ENCODE measurements at regions not wholly inside any gene's neighbourhood (a gene's known extent, or its start where the extent isn't known, plus 50 kb on each side); places are given as distances from the start of the nearest gene placed in this dataset.

DNA sequence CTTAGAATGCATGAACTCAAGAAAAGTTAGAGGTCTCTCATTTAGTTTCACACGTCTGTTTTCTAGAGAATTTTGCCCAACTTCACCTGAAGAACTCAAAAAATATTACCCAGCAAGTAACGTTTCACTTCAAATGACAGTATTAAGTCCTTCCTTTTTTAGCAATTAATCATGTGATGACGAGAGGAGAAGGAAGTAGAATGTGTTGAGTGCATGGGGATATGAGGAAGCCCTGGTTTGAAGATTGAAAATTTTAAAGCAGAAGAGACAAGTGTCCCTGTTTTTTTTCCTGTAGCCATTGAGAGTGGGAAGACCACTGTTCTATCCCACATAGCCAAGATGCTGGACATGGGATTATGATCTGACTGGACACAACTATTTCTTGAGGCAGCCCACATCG, 406.3 kb upstream of the CPEB2 start:
- DNase-seq = no peak

DNA sequence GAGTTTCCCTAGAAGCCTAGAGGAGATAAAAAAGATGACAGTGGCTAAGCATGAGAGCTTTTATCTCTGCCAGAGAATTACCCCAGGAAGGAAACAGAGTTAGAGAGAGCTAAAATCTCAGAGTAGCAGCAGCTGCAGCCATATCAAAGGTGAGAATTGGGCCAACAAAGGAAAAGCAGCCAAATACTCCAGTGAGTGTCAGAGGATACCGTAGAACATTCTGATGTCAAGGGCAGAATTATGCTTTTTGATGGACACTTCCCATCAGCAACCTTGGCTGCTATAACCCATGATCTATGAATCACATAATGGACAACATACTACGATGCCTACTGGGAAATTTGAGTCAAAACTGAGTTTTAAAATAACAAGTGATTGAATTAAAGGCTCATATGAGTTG, 405.8 kb upstream of the CPEB2 start:
- no peak for DNase-seq

DNA sequence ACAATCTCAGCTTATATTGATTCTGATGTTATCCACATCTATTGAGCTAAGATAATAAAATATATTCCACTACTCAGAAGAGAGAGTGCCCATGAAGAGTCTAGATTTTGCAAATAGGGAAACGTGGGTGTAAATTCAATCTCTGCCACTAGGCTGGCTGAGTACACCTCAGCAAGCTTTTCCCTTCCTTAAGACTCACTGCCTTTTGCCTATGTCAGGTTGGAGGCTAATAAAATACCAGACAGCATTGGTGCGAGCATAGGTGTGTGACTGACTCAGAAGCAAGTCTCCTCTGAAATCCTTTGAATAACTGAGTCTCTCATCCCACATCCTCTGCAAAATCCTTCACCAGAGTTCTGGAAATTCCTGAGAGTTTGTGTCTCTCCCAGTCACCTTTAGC, 405.4 kb upstream of the CPEB2 start:
- DNase-seq = no peak

DNA sequence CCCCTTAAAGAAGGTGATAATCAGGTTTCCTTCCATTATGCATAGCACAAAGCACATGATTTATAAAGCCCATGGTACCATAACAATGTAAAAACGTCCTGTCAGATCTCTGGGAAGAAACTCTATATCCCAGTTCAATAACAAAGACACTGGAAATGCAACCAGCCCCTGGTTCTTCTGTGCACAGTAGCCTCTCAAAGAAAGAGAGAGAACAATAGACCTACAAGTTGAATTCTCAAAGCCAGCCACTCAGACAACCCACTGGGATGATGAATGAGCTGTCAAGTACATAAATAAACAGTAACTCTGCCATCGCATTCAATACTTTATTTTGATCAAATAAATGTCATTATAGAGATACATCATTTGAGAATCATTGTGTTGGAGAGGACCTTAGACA, 400.1 kb upstream of the CPEB2 start:
- no peak for DNase-seq

DNA sequence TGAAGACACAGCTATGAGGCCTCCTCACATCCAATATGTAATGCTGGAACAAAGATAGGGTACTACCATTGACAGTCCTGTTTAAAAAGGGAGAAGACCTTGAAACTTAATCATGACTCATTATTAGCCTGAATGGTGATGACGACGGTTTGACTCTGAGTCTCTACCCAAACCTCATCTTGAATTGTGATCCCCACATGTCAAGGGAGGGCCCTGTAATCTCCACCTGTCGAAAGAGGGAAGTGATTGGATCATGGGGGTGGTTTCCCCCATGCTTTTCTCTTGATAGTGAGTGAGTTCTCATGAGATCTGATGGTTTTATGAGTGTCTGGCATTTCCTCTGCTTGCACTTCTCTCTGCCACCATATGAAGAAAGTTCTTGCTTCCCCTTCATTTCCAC, 395.3 kb upstream of the CPEB2 start:
- no peak for DNase-seq

DNA sequence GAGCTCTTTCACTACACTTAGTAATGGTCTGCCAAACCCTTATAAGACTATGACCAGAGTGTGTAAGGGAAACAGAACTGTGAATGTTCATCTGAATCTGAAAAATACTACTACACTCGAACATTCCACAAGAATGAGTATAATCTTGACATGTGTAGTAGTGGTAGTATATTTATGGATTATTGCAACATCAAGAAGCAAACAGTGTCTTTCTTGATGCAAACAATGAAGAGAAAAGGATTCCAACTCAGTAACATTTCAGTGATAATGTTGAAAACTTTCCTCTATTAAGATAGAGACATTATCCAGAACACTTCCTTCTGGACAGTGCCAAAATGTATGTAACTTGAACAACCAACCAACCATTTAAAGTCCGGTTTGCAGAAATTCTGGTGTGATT, 394.7 kb upstream of the CPEB2 start:
- DNase-seq = peak; percentile 0

DNA sequence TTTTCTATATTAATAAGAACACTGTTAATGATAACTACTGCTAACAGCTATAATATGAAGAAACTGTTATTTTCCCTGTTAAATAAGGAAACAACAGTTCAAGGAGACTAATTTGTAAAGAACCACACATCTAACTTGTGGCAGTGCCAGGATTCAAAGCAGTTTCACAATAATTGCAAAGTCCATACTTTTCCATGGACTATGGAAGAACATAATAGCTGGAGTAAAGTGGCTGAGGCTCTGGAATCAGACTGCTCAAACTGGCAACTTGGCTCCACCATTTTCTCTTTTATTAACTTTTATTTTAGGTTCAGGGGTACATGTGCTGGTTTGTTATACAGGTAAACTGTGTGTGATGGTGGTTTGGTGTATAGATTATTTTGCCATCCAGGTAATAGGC, 393.7 kb upstream of the CPEB2 start:
- DNase-seq = no peak

DNA sequence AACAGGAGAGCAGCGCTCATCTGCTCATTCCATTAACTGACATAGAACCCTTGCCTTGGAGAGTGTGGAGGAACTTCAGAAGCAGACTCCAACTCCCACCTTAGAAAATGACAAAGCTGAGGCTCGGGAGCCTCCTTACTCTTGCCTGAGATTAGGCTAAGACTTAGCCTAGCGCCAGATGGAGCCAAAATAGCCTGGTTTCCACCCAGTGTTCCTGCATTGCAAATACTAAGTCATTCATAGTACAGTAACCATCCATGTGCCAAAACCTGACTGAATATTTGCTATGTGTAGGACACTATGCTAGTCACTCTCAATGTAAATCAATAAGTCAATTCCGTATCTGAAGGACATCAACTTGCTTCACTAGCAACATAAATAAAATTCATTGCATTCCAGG, 387.4 kb upstream of the CPEB2 start:
- no peak for DNase-seq

DNA sequence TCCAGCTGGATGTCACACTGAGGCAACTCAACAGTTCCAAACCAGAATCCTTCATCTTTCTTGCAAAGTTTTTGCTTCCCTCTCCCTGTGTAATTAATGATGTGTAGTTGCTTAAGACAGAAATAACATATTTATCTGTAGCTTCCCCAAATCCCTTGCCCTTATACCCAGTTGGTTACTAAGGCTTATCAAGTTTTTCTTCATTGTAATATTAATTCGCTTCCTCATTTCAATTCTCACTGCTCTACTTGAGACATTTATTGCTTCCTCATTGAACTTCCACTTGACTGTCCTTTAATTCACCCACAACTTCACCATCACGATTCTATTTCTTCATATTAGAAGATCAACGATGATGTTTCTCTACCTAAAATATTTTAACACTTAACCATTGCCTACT, 386.6 kb upstream of the CPEB2 start:
- DNase-seq = no peak

DNA sequence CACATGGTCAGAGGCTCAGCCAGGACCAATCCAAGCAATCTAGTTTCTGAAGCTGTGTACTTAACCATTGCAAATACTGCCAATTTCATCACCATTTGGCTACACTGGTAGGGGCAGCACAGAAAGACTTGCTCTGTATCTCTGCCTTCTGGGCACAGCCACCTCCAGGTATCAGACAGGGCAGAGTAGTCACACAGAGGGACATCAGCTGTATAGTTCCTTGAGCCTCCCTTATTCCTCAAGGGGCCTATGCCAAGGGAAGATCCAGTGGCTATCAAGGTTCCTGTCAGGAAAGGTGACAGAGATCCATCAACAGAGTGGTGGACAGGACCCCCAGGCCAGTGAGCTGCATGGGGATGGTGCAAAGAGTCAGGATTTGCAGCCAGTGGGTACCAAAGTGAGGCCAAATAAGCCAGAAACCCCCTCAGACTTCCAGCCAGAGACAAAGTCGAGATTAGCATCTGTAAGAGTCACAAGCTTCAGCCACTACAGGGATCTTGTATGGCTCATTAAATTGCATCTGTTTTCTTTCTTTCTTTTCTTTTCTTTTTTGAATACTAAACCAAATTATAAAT, 381.6 kb upstream of the CPEB2 start:
- no peak for DNase-seq

DNA sequence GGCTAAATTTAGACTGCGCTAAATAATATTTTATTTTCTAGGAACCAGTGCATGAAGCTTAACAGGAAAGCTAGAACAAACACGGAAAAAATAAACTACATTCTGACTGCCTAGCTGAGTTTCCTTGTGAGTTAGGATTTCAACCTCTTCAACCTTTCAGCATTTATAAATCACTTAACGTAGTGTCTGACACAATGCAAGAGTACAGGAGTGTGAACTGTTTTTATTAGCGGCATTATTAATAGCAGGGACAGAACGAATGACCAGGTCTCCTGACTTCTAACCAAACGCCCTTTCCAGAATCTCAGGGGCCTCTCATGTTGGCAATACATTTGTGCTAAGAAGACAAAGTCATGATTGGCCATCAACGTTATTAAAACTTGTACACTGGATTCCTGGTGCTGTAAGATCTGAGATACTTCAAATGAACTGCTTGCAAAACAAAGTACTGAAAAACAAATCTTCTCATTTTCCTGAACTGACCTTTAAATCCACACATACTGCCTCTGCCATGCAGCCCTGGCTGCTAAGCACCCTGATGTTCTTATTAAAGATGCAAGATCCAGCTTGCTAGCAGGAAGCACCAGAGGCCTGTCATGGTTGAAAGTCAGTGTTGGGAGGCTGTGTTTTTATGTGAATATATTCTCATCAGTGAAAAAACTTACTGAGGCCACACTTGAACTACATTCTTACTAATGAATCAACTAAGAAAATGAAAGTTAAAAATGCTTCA, 380.4 kb upstream of the CPEB2 start:
- no peak for DNase-seq

DNA sequence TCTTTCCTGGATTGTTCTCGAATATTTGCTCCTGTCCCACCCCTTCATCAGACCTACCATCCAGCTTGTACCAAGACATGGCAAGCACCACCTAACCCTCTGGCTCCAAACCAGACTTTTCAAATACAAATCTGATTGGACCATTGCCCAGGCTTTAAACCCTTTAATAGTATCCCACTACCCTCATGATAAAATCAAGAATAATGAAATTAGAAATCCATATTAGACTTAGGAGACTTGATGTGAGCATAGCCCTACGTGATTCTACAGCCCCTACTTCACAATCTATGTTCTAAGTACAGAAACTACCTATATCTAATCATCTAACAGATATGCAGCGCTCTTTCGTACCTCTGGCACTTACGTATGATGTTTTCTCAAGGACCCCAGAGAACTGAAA, 375.2 kb upstream of the CPEB2 start:
- no peak for DNase-seq

DNA sequence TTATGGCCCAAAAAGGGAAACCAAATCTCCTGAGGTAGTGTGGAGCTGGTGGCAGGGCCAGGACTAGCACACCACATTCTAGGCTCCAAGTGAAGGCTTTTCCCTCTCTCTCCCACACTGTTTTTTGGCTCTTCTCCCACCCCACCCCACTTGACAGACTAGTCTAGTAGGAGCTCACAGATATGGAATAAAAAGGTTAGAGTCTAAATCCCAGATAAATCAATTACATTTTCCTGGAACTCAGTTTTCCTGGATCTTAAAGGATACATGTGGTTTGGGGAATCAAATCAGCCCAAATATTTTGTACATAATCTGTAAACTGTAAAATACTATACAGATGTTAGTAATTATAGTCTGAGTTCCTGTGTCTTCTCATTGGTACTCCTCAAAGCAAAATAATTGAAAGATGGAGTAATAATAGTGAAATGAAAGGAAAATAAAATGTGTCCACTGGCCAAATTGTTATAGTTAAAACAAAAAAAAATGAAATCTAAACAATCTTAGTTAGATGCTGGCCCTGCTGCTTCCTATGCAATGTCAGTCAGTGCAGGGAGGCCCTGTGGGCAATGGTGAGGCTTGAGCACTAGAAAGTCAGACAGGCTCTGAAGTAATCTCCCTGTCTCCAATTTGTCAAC, 370.4 kb upstream of the CPEB2 start:
- DNase-seq = no peak

DNA sequence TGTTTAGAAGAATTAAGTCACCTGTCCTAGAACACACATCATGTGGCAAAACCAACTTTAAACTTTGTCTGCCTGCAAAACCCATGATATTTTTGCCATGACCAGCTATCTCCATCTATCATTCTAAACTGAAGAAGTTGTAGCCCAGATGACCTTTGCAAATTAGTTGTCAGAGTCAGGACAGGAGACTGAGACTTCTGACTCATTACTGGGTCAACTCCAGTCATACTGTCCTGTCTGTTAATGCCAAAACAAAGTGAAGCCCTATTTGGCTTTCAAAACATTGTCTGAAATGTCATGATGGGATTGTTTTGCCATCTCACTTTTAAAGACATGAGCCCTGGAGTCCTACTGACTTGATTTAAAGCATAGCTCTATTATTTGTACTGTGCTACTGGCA, 365.7 kb upstream of the CPEB2 start:
- no peak for DNase-seq

DNA sequence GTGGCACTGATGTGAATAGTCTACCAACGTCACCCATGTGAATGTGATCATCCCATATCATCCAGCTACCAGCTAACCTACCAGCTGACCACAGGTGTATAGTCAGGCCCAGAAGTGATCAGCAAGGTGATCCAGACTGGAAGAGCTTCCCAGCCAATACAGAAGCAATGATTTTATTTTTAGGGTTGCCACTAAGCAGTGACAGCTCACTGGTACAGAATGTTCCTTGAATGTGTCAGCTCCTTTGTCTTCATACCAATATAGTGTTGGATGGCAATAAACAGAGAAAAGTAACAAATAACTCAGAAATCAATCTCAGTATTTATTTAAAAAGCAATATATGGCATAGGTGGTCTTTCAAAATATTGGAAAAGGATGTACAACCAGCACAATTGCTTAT, 361.8 kb upstream of the CPEB2 start:
- no peak for DNase-seq

DNA sequence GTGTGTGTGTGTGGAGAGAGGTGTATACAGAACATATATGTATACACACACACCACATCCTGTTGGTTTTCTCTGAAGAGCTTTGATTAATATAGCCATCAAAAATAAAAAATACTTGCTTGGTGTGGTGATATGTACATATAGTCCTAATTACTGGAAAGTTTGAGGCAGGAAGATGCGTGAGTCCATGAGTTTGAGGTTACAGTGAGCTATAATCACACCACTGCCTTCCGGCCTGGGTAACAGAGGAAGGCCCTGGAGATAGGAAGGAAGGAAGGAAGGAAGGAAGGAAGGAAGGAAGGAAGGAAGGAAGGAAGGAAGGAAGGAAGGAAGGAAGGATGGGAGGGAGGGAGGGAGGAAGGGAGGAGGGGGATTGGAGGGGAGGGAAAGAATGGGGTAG, 360.4 kb upstream of the CPEB2 start:
- DNase-seq = no peak

DNA sequence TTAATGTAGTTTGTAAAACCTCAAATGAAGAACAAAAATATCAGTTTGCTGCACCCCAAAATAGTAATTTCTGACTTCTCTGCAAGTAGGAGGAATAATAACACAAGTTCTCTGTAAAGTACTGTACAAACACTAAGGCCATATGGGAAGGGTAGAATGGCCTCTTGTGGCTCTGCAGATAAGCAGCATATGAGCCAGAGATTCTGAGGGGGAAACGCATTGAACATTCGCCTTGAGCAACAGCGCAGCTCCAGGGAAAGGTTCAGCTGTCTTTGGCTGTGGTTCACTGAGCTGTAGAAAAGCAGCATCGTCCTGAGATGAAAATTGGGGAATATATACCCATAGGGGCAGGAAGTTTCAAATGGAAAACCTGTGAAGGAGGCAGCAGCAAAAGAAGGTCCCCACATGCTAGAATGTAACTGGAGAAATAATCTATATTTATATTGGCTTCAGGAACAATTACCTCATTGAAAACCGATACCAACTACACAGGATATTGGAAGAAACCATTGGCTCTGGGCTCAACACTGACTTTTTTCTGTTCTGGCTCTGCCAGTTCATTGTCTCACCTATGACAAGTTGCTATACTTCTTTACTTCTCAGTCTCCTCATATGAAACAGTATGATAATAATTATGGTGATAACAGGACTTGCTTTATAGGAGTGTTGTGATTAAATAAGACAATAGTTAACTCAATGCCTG, 357.6 kb upstream of the CPEB2 start:
- DNase-seq = no peak

DNA sequence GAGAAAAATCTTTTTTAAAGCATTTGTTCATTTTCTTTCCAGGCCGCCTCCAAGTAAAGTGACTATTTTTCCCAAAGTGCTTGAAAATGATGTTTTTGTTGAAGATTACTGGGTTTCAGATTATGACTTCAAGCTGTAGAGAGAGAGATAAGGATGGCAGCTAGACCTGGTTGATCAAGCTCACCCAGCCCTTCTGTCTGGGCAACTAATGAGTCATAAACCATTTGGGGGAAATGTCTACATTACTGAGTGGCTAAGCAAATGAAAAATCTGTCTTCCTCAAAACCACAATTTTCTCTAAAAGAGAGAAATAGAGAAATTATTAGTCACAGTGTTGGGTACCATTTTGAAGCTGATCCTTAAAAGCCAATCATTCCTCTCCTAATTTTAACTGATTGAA, 355.4 kb upstream of the CPEB2 start:
- DNase-seq = no peak

DNA sequence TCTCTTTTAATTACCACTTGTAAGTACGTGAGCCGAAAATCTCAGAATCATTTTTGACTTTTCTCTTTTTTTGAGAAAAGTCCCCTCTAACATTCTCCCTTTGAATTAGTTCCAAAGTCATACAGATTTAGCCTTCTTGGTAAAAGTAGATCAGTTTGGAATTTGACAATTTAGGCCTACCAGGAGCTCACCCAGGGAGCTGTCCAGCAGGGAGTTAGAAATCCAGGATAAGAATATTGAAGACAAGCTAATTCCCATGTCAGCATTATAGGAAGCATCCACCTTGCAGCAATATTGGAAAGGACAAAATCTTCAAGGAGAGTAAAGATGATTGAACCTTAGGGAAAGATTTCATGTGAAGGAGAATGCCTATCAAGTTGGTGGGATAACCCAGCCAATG, 352.2 kb upstream of the CPEB2 start:
- DNase-seq = no peak

DNA sequence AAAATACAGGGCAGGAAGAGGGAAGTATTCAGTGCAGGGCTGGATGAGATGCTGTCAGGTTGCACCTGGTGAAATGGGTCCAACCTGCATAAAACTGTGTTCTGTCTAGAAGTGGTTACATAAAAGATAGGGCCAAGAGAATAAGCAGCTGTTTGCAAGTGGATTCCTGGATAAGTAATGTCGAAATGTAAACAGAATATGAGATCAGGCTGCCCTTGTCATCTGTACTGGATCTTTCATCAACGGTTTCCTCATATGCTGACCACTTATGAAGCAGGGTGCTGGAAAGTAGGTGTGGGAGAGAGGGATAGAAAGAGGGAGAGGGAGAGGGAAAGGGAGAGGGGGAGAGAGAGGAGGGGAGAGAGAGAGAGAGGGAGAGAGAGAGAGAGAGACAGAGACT, 349.8 kb upstream of the CPEB2 start:
- no peak for DNase-seq

DNA sequence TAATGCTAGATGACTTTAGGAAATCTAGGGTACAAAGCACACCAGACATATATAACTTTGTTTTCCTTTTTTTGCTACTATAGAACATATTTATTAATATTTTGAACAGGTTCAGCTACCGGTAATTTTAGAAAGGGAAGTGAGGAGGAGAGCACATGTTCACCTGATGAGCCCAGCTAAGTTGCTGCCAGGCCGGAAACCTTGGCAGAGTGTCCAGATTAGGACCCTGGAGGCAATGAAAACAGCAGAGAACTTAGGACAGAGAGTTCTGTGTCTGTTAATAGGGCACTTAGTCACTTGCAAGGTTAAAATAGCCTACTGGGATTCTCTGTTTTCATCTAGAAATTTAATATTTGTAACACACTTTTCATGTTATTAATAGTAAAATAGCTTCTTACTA, 348.9 kb upstream of the CPEB2 start:
- no peak for DNase-seq

DNA sequence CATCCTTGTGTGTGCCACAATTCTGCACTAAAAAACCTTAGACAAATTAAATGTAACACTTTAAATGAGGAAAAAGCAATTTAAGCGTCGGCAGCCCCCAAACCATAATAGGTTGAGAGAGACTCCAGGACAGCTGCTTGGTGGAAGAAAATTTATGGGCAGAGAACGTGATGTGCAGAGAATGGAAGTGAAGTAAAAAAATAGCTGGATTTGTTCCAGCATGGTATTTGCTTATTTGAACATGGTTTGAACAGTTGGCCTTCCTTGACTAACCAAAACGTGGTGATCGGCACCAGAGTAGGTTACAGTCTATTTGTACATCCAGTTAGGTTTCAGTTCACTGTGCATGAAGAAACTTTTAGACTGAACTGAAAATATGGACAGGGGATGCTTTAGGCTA, 343.0 kb upstream of the CPEB2 start:
- DNase-seq = no peak

DNA sequence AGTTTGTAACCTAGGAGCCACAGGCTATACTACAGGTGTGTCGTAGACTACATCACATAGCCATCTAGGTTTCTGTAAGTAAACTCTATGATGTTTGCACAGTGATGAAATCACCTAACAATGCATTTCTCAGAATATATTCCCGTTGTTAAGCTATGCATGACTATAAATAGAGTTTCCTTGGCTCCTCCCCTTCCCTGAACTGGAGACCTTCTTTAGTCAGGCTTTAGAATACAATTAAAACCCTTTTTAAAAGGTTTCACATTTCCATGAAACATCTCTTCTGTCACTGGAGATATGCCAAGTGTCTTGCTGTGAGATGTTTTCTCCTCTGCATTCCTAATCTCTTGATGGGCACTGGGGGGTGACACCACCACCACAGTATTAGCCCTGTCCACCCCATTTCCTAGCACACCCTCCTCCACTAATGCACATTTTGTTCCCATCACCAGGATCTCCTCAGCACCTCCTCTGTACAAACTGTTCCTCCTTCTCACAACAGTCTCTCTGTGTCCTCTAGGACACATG, 334.6 kb upstream of the CPEB2 start:
- no peak for DNase-seq

DNA sequence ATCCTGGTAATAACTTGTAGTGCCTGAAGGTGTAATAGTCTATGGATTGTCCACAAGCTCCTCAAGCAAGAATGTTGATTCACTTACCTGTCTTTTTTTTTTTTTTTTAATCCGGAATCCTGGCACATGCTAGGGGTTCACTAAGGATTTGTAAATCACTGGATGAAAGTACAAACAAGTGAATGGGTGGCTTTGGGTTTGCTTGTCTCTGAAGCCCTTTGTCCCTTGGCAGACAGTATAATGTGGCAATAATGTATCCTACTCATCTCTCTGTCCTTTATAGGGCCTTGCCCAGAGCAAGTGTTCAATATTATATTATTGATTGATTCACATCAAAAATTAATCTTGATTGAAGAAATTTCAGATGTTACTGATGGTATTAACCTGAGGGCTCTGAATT, 334.0 kb upstream of the CPEB2 start:
- DNase-seq = no peak

Data from GOT3 (cell line).